Panc1 (cell line): ENCODE measurements at regions not wholly inside any gene's neighbourhood (a gene's known extent, or its start where the extent isn't known, plus 50 kb on each side); places are given as distances from the start of the nearest gene placed in this dataset.
A peak's percentile ranks its signal among the peaks of the same experiment; 100 is the strongest.

Experiments used
- ATAC-seq: fragments of 200-7000 bp; cut with Tn5 transposase; 2 replicates; pipeline ENCODE4 v1.9.1; 2020; ENCODE audit warnings: mild to moderate bottlenecking, moderate library complexity
- BruUV-seq: library from RNA; stranded (reverse); fragments of 400-500 nt; replicated peaks from 2 replicates; lab custom pipeline; 2021; lab: Mats Ljungman, UMichigan
- CTCF ChIA-PET: fragments of 300-600 bp; sonication (Branson Sonifier 250); formaldehyde crosslinking; loops from one replicate; lab custom pipeline; 2022; ENCODE audit warnings: antibody characterized with exemption; lab: Charles Lee
- POLR2A ChIA-PET: fragments of 300-600 bp; sonication (Branson Sonifier 250); formaldehyde crosslinking; loops from one replicate; lab custom pipeline; 2022; ENCODE audit warnings: antibody characterized with exemption; lab: Charles Lee
- DNase-seq: peaks from one replicate; pipeline ENCODE4 v3.0.0-alpha.2; 2010; ENCODE audit warnings: low read depth, low spot score
- H3K27ac ChIP-seq: 2 replicates; pipeline ENCODE4 v1.5.1; 2011; ENCODE audit warnings: mild to moderate bottlenecking, low read length, inconsistent platforms
- H3K27me3 ChIP-seq: fragments of 200-500 bp; sonication (Bioruptor generic); 2 replicates; pipeline ENCODE4 v1.6.0; 2014; ENCODE audit warnings: low read length, inconsistent platforms; ENCODE audit not compliant: control insufficient read depth, insufficient read depth
- H3K36me3 ChIP-seq: fragments of 200-500 bp; sonication (Bioruptor generic); 2 replicates; pipeline ENCODE4 v1.5.1; 2014; ENCODE audit warnings: inconsistent platforms, mild to moderate bottlenecking, low read length, moderate library complexity; ENCODE audit not compliant: control insufficient read depth, insufficient read depth
- H3K4me1 ChIP-seq: 2 replicates; pipeline ENCODE4 v1.5.1; 2011; ENCODE audit warnings: inconsistent platforms, mild to moderate bottlenecking, low read length, moderate library complexity; ENCODE audit not compliant: control insufficient read depth, insufficient read depth
- H3K4me3 ChIP-seq, 2 experiments: 2 replicates each; pipeline ENCODE4 v1.5.1; 2011 to 2012; ENCODE audit warnings: low read depth in 2 of 2, low read length in 2 of 2, mild to moderate bottlenecking in 2 of 2, inconsistent platforms in 1 of 2, moderate library complexity in 1 of 2
- H3K9me3 ChIP-seq: fragments of 200-500 bp; sonication (Bioruptor generic); 2 replicates; pipeline ENCODE4 v1.5.1; 2014; ENCODE audit warnings: low read depth, mild to moderate bottlenecking, inconsistent platforms, low read length, moderate library complexity; ENCODE audit not compliant: control insufficient read depth, insufficient read depth
- POLR2AphosphoS5 ChIP-seq: IDR thresholded peaks from 2 replicates; pipeline ENCODE4 v1.6.1; 2012; ENCODE audit warnings: mild to moderate bottlenecking, low read depth, low read length, moderate library complexity
- SIN3A ChIP-seq: IDR thresholded peaks from 2 replicates; pipeline ENCODE4 v1.6.1; 2012; ENCODE audit warnings: low read depth, mild to moderate bottlenecking, low read length, moderate library complexity, borderline replicate concordance; ENCODE audit not compliant: insufficient read depth
- TCF7L2 ChIP-seq: IDR thresholded peaks from 2 replicates; pipeline ENCODE4 v1.6.1; 2011; ENCODE audit warnings: mild to moderate bottlenecking, low read depth, low read length, inconsistent platforms
- in situ Hi-C: cut with HindIII; loops from 2 replicates; pipeline ENCODE4 v1.10.0; 2016; ENCODE audit warnings: low sequenced_read_pairs, low pct_unique_long_range_greater_than_20kb
- intact Hi-C: fragments of 100-400 bp; cut with micrococcal nuclease; formaldehyde crosslinking; loops from one replicate; pipeline ENCODE4 v1.10.0; 2022; ENCODE audit not compliant: unreplicated experiment
- TF ChIP-seq, protein P1 (sequence below), 2 experiments: IDR thresholded peaks; 2 replicates each; pipeline ENCODE4 v1.6.1; 2011 to 2012; ENCODE audit warnings: low read depth in 2 of 2, control low read depth in 1 of 2, low read length in 1 of 2, mild to moderate bottlenecking in 1 of 2, moderate library complexity in 1 of 2; ENCODE audit not compliant: insufficient read depth in 1 of 2
- TF ChIP-seq, protein P2 (sequence below): fragments of 450-650 bp; IDR thresholded peaks from 2 replicates; pipeline ENCODE4 v1.5.1; 2017; ENCODE audit warnings: mild to moderate bottlenecking

DNA sequence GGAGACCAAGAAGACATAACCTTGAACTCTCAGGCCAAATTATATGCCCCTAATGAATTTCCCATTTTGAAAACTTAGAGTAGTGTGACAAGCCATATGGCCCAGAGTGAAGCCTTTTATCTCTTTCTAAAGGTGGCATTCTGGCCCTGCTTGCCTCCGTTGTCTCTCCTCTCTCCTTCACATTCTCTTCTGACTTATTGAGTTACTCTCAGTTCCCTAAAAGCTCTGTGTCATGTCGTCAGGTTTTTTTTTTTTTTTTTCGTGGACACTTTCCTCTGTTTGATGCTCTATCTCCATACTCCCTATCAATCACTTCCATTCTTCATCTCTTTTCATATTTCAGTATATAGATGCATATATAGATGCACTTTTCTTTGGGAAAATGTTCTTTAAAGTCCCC lies 128.1 kb upstream of the RPRM start:
- no peak for DNase-seq
- intact Hi-C loops: no loop called here
- ChIA-PET CTCF (no interaction called here), POLR2A (no interaction called here)
- H3K4me3 ChIP-seq: no peak overlapping the region
- BruUV-seq: no TSS peak
- in situ Hi-C loops: no loop called here
- no peaks in the 10 kb centered on the region for H3K27me3 ChIP-seq
- no peak for ATAC-seq
- TF ChIP-seq TCF7L2: no peak
- TF ChIP-seq, protein P1, sequence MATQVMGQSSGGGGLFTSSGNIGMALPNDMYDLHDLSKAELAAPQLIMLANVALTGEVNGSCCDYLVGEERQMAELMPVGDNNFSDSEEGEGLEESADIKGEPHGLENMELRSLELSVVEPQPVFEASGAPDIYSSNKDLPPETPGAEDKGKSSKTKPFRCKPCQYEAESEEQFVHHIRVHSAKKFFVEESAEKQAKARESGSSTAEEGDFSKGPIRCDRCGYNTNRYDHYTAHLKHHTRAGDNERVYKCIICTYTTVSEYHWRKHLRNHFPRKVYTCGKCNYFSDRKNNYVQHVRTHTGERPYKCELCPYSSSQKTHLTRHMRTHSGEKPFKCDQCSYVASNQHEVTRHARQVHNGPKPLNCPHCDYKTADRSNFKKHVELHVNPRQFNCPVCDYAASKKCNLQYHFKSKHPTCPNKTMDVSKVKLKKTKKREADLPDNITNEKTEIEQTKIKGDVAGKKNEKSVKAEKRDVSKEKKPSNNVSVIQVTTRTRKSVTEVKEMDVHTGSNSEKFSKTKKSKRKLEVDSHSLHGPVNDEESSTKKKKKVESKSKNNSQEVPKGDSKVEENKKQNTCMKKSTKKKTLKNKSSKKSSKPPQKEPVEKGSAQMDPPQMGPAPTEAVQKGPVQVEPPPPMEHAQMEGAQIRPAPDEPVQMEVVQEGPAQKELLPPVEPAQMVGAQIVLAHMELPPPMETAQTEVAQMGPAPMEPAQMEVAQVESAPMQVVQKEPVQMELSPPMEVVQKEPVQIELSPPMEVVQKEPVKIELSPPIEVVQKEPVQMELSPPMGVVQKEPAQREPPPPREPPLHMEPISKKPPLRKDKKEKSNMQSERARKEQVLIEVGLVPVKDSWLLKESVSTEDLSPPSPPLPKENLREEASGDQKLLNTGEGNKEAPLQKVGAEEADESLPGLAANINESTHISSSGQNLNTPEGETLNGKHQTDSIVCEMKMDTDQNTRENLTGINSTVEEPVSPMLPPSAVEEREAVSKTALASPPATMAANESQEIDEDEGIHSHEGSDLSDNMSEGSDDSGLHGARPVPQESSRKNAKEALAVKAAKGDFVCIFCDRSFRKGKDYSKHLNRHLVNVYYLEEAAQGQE (IDR thresholded peaks at IDR 0.05; ENCODE audit: insufficient read depth in 1 of 2, low read depth in 2 of 2, low read length in 1 of 2): no peak
- TF ChIP-seq POLR2AphosphoS5: no peak
- TF ChIP-seq, protein P2, sequence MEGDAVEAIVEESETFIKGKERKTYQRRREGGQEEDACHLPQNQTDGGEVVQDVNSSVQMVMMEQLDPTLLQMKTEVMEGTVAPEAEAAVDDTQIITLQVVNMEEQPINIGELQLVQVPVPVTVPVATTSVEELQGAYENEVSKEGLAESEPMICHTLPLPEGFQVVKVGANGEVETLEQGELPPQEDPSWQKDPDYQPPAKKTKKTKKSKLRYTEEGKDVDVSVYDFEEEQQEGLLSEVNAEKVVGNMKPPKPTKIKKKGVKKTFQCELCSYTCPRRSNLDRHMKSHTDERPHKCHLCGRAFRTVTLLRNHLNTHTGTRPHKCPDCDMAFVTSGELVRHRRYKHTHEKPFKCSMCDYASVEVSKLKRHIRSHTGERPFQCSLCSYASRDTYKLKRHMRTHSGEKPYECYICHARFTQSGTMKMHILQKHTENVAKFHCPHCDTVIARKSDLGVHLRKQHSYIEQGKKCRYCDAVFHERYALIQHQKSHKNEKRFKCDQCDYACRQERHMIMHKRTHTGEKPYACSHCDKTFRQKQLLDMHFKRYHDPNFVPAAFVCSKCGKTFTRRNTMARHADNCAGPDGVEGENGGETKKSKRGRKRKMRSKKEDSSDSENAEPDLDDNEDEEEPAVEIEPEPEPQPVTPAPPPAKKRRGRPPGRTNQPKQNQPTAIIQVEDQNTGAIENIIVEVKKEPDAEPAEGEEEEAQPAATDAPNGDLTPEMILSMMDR: no peak
- TF ChIP-seq SIN3A: no peak
- no peaks in the 10 kb centered on the region for H3K36me3 ChIP-seq
- no peaks in the 10 kb centered on the region for H3K4me1 ChIP-seq
- no peak overlapping the region for H3K27ac ChIP-seq
- H3K9me3 ChIP-seq: no peaks in the 10 kb centered on the region

DNA sequence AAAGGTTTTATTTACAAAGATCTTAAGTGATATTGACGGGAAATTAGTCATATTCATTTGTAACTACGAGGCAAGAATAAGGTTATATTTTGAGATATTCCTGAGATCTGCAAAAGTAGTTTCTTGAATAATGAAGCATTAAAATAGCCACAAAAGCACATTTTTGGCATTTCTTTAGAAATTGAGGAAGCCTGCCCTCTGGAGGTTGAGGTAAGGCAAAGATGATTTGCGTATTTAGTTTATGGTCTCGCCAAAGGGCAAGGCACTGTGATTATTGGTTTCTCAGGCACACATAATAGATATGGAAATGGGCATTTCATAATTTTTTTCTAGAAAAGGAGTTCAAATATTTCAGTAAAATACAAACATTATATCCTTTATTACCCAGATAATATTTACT lies 143.7 kb upstream of the RPRM start:
- no peaks in the 10 kb centered on the region for H3K27me3 ChIP-seq
- ChIA-PET POLR2A (no interaction called here), CTCF (no interaction called here)
- no peak for ATAC-seq
- no peak for DNase-seq
- intact Hi-C loops (no loop called here), in situ Hi-C loops (no loop called here)
- TF ChIP-seq, protein P2: peak; percentile 21; the same call in 1 of the 2 replicates
- no peak for TF ChIP-seq TCF7L2
- no peak for TF ChIP-seq SIN3A
- TF ChIP-seq POLR2AphosphoS5: no peak
- TF ChIP-seq, protein P1 (IDR thresholded peaks at IDR 0.05; ENCODE audit: insufficient read depth in 1 of 2, low read depth in 2 of 2, low read length in 1 of 2): no peak
- H3K4me3 ChIP-seq: no peak overlapping the region
- no peaks in the 10 kb centered on the region for H3K9me3 ChIP-seq
- no peaks in the 10 kb centered on the region for H3K36me3 ChIP-seq
- no peaks in the 10 kb centered on the region for H3K4me1 ChIP-seq
- no TSS peak for BruUV-seq
- H3K27ac ChIP-seq: no peak overlapping the region
